ENCODE measurements at regions not wholly inside any gene's neighbourhood (a gene's known extent, or its start where the extent isn't known, plus 50 kb on each side); places are given as distances from the start of the nearest gene placed in this dataset.

DNA sequence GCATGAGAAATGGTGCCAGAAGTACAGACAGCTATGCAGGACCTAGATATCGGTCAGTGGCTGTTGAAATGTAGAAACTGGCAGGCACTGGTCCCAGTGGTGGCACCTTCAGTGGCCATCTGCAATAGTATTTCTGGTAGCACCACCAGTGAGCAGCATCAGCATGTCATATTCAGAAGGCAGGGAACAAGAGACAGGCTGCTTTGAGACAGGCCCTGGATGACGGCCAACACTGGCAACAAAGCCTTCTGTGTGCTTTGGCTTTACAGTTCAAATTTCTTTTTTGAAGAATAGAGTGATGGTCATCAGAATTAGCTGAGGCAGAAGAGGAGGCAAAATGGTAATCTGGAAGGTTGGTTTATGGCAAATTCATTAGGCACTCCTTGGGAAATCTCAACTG lies 273.4 kb upstream of the SLC16A7 start (continued):
- TF ChIP-seq ZNF544 (tag by site-specific recombination; IDR thresholded peaks at IDR 0.05), result no peak

DNA sequence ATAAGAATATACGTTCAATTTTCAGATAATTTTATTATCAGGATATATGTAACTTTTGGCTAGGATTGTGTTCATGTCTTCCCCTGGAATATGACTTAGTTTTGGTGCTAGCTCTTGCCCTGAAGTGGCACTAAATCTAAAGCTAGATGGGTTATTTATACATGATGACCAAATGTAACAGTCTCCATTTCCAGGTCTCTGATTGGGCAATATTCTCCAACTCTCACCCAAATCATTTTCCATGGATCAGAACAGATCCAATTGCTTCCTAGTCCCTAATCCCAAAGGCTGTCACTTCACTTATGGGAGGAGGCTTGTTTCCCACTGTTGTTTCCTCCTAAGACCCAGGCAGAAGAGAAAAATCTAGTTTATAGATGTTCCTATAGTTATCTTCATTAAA lies 274.6 kb upstream of the SLC16A7 start:
- H3K36me3 ChIP-seq (ENCODE audit: control insufficient read depth in 2 of 2, insufficient read depth in 1 of 2, low read length in 2 of 2), result no peaks in the 10 kb centered on the region
- CTCF ChIA-PET, result interaction anchor here (0.7 kb wide), 1 partner anchor 12 kb away, joined by 3 read pairs; no protein-coding TSS in a partner anchor
- H3K9me3 ChIP-seq (ENCODE audit: control insufficient read depth, insufficient read depth, low read depth, low read length), result no peaks in the 10 kb centered on the region
- POLR2A ChIA-PET, result no interaction called here
- H3K27ac ChIP-seq (ENCODE audit: extremely low read depth, low read depth, low read length), result no peak overlapping the region
- no peaks in the 10 kb centered on the region for H3K4me1 ChIP-seq (ENCODE audit: control insufficient read depth, insufficient read depth, low read length)
- TF ChIP-seq, protein P1, sequence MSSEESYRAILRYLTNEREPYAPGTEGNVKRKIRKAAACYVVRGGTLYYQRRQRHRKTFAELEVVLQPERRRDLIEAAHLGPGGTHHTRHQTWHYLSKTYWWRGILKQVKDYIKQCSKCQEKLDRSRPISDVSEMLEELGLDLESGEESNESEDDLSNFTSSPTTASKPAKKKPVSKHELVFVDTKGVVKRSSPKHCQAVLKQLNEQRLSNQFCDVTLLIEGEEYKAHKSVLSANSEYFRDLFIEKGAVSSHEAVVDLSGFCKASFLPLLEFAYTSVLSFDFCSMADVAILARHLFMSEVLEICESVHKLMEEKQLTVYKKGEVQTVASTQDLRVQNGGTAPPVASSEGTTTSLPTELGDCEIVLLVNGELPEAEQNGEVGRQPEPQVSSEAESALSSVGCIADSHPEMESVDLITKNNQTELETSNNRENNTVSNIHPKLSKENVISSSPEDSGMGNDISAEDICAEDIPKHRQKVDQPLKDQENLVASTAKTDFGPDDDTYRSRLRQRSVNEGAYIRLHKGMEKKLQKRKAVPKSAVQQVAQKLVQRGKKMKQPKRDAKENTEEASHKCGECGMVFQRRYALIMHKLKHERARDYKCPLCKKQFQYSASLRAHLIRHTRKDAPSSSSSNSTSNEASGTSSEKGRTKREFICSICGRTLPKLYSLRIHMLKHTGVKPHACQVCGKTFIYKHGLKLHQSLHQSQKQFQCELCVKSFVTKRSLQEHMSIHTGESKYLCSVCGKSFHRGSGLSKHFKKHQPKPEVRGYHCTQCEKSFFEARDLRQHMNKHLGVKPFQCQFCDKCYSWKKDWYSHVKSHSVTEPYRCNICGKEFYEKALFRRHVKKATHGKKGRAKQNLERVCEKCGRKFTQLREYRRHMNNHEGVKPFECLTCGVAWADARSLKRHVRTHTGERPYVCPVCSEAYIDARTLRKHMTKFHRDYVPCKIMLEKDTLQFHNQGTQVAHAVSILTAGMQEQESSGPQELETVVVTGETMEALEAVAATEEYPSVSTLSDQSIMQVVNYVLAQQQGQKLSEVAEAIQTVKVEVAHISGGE (tag by site-specific recombination; conservative IDR thresholded peaks at IDR 0.05; ENCODE audit: low read depth), result no peak
- TF ChIP-seq ZBTB7A (tag by site-specific recombination; IDR thresholded peaks at IDR 0.05; ENCODE audit: low read depth) (no peak), OVOL3 (tag by site-specific recombination; IDR thresholded peaks at IDR 0.05) (no peak), ZNF830 (tag by site-specific recombination; IDR thresholded peaks at IDR 0.05; ENCODE audit: low read depth) (no peak), ZNF157 (tag by site-specific recombination; IDR thresholded peaks at IDR 0.05) (no peak), ZNF660 (tag by site-specific recombination; IDR thresholded peaks at IDR 0.05) (no peak), ZEB2 (tag by site-specific recombination; IDR thresholded peaks at IDR 0.05) (no peak), KLF9 (tag by site-specific recombination; IDR thresholded peaks at IDR 0.05; ENCODE audit: low read depth) (no peak), ZNF2 (tag by site-specific recombination; IDR thresholded peaks at IDR 0.05) (no peak)
- TF ChIP-seq, protein P2, sequence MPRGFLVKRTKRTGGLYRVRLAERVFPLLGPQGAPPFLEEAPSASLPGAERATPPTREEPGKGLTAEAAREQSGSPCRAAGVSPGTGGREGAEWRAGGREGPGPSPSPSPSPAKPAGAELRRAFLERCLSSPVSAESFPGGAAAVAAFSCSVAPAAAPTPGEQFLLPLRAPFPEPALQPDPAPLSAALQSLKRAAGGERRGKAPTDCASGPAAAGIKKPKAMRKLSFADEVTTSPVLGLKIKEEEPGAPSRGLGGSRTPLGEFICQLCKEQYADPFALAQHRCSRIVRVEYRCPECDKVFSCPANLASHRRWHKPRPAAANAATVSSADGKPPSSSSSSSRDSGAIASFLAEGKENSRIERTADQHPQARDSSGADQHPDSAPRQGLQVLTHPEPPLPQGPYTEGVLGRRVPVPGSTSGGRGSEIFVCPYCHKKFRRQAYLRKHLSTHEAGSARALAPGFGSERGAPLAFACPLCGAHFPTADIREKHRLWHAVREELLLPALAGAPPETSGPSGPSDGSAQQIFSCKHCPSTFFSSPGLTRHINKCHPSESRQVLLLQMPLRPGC (tag by site-specific recombination; IDR thresholded peaks at IDR 0.05), result no peak
- TF ChIP-seq, protein P3, sequence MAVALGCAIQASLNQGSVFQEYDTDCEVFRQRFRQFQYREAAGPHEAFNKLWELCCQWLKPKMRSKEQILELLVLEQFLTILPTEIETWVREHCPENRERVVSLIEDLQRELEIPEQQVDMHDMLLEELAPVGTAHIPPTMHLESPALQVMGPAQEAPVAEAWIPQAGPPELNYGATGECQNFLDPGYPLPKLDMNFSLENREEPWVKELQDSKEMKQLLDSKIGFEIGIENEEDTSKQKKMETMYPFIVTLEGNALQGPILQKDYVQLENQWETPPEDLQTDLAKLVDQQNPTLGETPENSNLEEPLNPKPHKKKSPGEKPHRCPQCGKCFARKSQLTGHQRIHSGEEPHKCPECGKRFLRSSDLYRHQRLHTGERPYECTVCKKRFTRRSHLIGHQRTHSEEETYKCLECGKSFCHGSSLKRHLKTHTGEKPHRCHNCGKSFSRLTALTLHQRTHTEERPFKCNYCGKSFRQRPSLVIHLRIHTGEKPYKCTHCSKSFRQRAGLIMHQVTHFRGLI (tag by site-specific recombination; IDR thresholded peaks at IDR 0.05), result no peak
- TF ChIP-seq, protein P4, sequence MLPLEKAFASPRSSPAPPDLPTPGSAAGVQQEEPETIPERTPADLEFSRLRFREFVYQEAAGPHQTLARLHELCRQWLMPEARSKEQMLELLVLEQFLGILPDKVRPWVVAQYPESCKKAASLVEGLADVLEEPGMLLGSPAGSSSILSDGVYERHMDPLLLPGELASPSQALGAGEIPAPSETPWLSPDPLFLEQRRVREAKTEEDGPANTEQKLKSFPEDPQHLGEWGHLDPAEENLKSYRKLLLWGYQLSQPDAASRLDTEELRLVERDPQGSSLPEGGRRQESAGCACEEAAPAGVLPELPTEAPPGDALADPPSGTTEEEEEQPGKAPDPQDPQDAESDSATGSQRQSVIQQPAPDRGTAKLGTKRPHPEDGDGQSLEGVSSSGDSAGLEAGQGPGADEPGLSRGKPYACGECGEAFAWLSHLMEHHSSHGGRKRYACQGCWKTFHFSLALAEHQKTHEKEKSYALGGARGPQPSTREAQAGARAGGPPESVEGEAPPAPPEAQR (tag by site-specific recombination; IDR thresholded peaks at IDR 0.05), result no peak
- TF ChIP-seq, protein P5, sequence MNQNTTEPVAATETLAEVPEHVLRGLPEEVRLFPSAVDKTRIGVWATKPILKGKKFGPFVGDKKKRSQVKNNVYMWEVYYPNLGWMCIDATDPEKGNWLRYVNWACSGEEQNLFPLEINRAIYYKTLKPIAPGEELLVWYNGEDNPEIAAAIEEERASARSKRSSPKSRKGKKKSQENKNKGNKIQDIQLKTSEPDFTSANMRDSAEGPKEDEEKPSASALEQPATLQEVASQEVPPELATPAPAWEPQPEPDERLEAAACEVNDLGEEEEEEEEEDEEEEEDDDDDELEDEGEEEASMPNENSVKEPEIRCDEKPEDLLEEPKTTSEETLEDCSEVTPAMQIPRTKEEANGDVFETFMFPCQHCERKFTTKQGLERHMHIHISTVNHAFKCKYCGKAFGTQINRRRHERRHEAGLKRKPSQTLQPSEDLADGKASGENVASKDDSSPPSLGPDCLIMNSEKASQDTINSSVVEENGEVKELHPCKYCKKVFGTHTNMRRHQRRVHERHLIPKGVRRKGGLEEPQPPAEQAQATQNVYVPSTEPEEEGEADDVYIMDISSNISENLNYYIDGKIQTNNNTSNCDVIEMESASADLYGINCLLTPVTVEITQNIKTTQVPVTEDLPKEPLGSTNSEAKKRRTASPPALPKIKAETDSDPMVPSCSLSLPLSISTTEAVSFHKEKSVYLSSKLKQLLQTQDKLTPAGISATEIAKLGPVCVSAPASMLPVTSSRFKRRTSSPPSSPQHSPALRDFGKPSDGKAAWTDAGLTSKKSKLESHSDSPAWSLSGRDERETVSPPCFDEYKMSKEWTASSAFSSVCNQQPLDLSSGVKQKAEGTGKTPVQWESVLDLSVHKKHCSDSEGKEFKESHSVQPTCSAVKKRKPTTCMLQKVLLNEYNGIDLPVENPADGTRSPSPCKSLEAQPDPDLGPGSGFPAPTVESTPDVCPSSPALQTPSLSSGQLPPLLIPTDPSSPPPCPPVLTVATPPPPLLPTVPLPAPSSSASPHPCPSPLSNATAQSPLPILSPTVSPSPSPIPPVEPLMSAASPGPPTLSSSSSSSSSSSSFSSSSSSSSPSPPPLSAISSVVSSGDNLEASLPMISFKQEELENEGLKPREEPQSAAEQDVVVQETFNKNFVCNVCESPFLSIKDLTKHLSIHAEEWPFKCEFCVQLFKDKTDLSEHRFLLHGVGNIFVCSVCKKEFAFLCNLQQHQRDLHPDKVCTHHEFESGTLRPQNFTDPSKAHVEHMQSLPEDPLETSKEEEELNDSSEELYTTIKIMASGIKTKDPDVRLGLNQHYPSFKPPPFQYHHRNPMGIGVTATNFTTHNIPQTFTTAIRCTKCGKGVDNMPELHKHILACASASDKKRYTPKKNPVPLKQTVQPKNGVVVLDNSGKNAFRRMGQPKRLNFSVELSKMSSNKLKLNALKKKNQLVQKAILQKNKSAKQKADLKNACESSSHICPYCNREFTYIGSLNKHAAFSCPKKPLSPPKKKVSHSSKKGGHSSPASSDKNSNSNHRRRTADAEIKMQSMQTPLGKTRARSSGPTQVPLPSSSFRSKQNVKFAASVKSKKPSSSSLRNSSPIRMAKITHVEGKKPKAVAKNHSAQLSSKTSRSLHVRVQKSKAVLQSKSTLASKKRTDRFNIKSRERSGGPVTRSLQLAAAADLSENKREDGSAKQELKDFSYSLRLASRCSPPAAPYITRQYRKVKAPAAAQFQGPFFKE (tag by site-specific recombination; IDR thresholded peaks at IDR 0.05; ENCODE audit: borderline replicate concordance), result no peak
- no peak overlapping the region for H3K4me3 ChIP-seq (ENCODE audit: low read depth, low read length)
